CD8-positive, alpha-beta memory T cell (primary cell): ENCODE measurements at regions not wholly inside any gene's neighbourhood (a gene's known extent, or its start where the extent isn't known, plus 50 kb on each side); places are given as distances from the start of the nearest gene placed in this dataset.

Experiments
- CTCF ChIA-PET: fragments of 350-600 bp; sonication (Branson Sonifier 250); formaldehyde crosslinking; loops from one replicate; lab custom pipeline; 2021; ENCODE audit warnings: antibody characterized with exemption; lab: Charles Lee
- POLR2A ChIA-PET: fragments of 350-600 bp; sonication (Branson Sonifier 250); formaldehyde crosslinking; loops from one replicate; lab custom pipeline; 2021; ENCODE audit warnings: antibody characterized with exemption; lab: Charles Lee
- DNase-seq, 5 donors: peaks; one replicate each; pipeline versions ENCODE4 v3.0.0 to v3.0.0-alpha.2; 2020 to 2022; ENCODE audit warnings: mixed read lengths in 1 of 5
- H3K27ac ChIP-seq: one replicate; pipeline ENCODE4 v1.7.0; 2013; ENCODE audit warnings: low read depth, mild to moderate bottlenecking, low read length, moderate library complexity
- H3K27me3 ChIP-seq: 2 replicates; pipeline ENCODE4 v1.7.0; 2013; ENCODE audit warnings: low read length, mild to moderate bottlenecking; ENCODE audit not compliant: insufficient read depth, poor library complexity, severe bottlenecking
- H3K36me3 ChIP-seq: 2 replicates; pipeline ENCODE4 v1.7.0; 2013; ENCODE audit warnings: mild to moderate bottlenecking, low read length, moderate library complexity; ENCODE audit not compliant: insufficient read depth
- H3K4me1 ChIP-seq: 2 replicates; pipeline ENCODE4 v1.7.0; 2013; ENCODE audit warnings: mild to moderate bottlenecking, low read length, moderate library complexity; ENCODE audit not compliant: insufficient read depth
- H3K4me3 ChIP-seq: 2 replicates; pipeline ENCODE4 v1.7.0; 2013; ENCODE audit warnings: mild to moderate bottlenecking, low read length
- H3K9me3 ChIP-seq: 2 replicates; pipeline ENCODE4 v1.7.0; 2013; ENCODE audit warnings: mild to moderate bottlenecking, low read length
- H3K27ac Mint-ChIP-seq, 8 donors: one replicate each; pipeline ENCODE4 v1.8.0; 2020 to 2021; ENCODE audit warnings: mixed read lengths in 8 of 8, mild to moderate bottlenecking in 6 of 8, inconsistent platforms in 3 of 8, moderate library complexity in 3 of 8
- H3K27me3 Mint-ChIP-seq, 2 donors: one replicate each; pipeline ENCODE4 v1.8.0; 2020 to 2021; ENCODE audit warnings: mixed read lengths in 2 of 2, mild to moderate bottlenecking in 1 of 2, moderate library complexity in 1 of 2
- H3K36me3 Mint-ChIP-seq, 3 donors: one replicate each; pipeline ENCODE4 v1.8.0; 2020 to 2021; ENCODE audit warnings: mixed read lengths in 3 of 3, inconsistent platforms in 1 of 3, mild to moderate bottlenecking in 1 of 3
- H3K4me1 Mint-ChIP-seq, 3 donors: one replicate each; pipeline ENCODE4 v1.8.0; 2020 to 2021; ENCODE audit warnings: mixed read lengths in 3 of 3, inconsistent platforms in 1 of 3, mild to moderate bottlenecking in 1 of 3
- H3K4me3 Mint-ChIP-seq, 7 donors: one replicate each; pipeline ENCODE4 v1.8.0; 2020 to 2021; ENCODE audit warnings: mixed read lengths in 7 of 7, mild to moderate bottlenecking in 6 of 7, moderate library complexity in 4 of 7, inconsistent platforms in 2 of 7
- H3K9me3 Mint-ChIP-seq, 5 donors: one replicate each; pipeline ENCODE4 v1.8.0; 2020 to 2022; ENCODE audit warnings: mixed read lengths in 5 of 5, mild to moderate bottlenecking in 3 of 5, moderate library complexity in 2 of 5, inconsistent platforms in 1 of 5

DNA sequence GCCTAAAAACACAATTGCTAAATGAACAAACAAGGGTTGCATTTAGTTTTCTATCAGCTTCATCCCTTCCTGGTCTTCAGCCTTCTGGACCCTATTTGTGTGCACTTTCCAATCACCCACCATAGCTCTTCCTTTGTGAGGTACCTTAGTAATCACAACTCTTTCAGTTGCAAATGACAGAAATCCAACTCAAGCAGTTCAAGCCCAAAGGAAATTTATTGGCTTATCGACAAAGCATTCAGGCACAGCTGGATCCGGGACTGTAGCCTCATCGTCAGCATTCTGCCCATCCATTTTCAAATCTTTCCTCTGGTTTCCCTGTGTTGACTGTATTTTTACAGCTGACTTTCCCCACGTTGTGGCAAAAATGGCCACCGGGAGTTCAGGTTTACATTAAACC is 148.6 kb upstream of the VASH1 start:
- H3K27ac Mint-ChIP-seq = no peak overlapping the region
- no peak for DNase-seq
- H3K4me3 Mint-ChIP-seq = no peak overlapping the region
- Histone ChIP-seq H3K4me3 (no peak overlapping the region), H3K27me3 (no peaks in the 10 kb centered on the region), H3K27ac (no peak overlapping the region), H3K9me3 (no peaks in the 10 kb centered on the region), H3K4me1 (no peaks in the 10 kb centered on the region), H3K36me3 (no peaks in the 10 kb centered on the region)
- H3K27me3 Mint-ChIP-seq = peaks cover 14 to 16% of the 10 kb centered on the region in 2 donors
- ChIA-PET POLR2A (no interaction called here), CTCF (no interaction called here)
- H3K36me3 Mint-ChIP-seq = no peaks in the 10 kb centered on the region
- no peaks in the 10 kb centered on the region for H3K4me1 Mint-ChIP-seq
- H3K9me3 Mint-ChIP-seq = peaks cover 11 to 18% (median 14%) of the 10 kb centered on the region in 5 donors

DNA sequence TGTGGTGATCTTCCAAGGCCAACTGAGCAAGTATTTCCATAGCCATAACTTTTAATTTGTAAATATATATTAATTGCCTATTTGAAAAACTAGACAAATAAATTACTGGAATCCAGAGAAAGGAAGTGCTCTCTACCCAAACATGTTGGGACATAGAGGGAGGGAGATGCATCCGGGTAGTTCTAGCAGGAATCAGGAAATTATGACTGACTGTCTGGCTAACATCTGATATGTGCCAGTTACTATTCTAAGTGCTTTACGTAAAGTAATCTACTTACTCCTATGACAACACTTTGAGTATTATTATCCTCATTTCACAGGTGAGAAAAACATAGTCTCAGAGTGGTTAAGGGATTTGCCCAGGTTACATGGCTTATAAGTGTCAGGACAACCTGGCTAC is 147.7 kb upstream of the VASH1 start:
- H3K36me3 Mint-ChIP-seq = no peaks in the 10 kb centered on the region
- H3K4me3 Mint-ChIP-seq = no peak overlapping the region
- Histone ChIP-seq H3K4me1 (no peaks in the 10 kb centered on the region), H3K36me3 (no peaks in the 10 kb centered on the region), H3K27ac (no peak overlapping the region), H3K4me3 (no peak overlapping the region), H3K27me3 (no peaks in the 10 kb centered on the region), H3K9me3 (no peaks in the 10 kb centered on the region)
- peaks cover 8 to 15% of the 10 kb centered on the region in 2 donors for H3K27me3 Mint-ChIP-seq
- ChIA-PET CTCF (no interaction called here), POLR2A (no interaction called here)
- H3K9me3 Mint-ChIP-seq = peaks cover 13 to 24% (median 18%) of the 10 kb centered on the region in 5 donors
- no peak overlapping the region for H3K27ac Mint-ChIP-seq
- no peaks in the 10 kb centered on the region for H3K4me1 Mint-ChIP-seq
- no peak for DNase-seq

DNA sequence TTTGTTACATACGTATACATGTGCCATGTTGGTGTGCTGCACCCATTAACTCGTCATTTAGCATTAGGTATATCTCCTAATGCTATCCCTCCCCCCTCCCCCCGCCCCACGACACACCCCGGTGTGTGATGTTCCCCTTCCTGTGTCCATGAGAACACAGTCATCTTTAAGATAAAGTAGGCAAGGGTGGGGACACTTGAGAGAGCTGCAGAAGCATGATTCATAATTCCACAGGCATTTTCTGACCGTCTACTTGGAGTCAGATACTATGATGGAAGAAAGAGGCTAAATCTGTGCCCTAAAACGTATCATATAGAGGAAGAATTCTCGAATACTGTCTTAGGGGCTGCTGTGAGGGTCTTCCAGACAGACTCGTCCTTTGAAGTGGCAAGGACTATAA is 145.9 kb upstream of the VASH1 start:
- H3K4me3 ChIP-seq = no peak overlapping the region
- no peak overlapping the region for H3K27ac ChIP-seq
- CTCF ChIA-PET = no interaction called here
- Mint-ChIP-seq H3K27me3 (peaks cover 4 to 15% of the 10 kb centered on the region in 2 donors), H3K27ac (no peak overlapping the region), H3K4me3 (no peak overlapping the region), H3K9me3 (peaks cover 19 to 32% (median 21%) of the 10 kb centered on the region in 5 donors), H3K36me3 (no peaks in the 10 kb centered on the region), H3K4me1 (no peaks in the 10 kb centered on the region)
- no peaks in the 10 kb centered on the region for H3K9me3 ChIP-seq
- DNase-seq = no peak
- H3K27me3 ChIP-seq = no peaks in the 10 kb centered on the region
- H3K4me1 ChIP-seq = no peaks in the 10 kb centered on the region
- POLR2A ChIA-PET = no interaction called here
- no peaks in the 10 kb centered on the region for H3K36me3 ChIP-seq

DNA sequence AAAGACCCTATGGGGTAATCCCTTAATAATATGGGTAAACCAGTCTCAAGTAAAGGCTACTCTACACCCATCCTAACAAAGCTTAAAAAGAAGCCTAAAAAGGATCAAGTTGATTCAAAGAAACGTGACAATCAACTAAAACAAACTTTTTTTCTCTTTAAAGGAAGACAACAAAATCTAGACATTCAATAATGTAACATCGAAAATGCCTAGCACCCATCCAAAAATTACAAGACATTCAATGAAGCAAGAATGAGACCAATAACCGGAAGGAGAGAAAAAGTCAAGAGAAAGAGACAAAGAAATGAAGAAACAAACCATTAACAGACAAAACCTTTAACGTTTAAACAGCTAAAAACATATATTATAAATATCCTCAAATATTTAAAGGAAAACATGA is 143.8 kb upstream of the VASH1 start:
- POLR2A ChIA-PET = no interaction called here
- H3K4me1 Mint-ChIP-seq = no peaks in the 10 kb centered on the region

DNA sequence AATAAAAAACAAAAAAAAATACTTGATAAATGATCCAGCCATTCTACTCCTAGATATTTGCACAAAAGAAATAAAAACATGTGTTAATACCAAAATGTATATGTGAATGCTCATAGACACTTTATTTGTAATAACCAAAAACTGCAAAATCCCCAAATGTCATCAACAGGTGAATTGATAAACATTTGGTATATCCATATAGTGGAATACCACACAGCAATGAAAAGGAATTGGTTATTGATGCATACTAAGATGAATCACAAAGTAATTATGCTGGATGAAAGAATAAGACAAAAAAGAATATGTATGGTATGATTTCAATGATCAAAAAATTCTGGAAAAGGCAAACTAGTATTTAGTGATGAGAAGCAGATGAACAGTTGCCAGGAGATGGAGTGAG is 124.7 kb upstream of the VASH1 start:
- peaks cover 12 to 28% of the 10 kb centered on the region in 2 donors for H3K27me3 Mint-ChIP-seq
- no peak overlapping the region for H3K4me3 ChIP-seq
- DNase-seq = no peak
- H3K36me3 ChIP-seq = no peaks in the 10 kb centered on the region
- no peaks in the 10 kb centered on the region for H3K4me1 ChIP-seq
- no peak overlapping the region for H3K4me3 Mint-ChIP-seq
- ChIA-PET CTCF (no interaction called here), POLR2A (no interaction called here)
- no peaks in the 10 kb centered on the region for H3K27me3 ChIP-seq
- no peaks in the 10 kb centered on the region for H3K4me1 Mint-ChIP-seq
- no peaks in the 10 kb centered on the region for H3K9me3 ChIP-seq
- H3K36me3 Mint-ChIP-seq = no peaks in the 10 kb centered on the region
- H3K9me3 Mint-ChIP-seq = peaks cover 0 to 5% (median 0%) of the 10 kb centered on the region in 5 donors
- no peak overlapping the region for H3K27ac ChIP-seq
- no peak overlapping the region for H3K27ac Mint-ChIP-seq

More for the DNA sequence above, 143.8 kb upstream of the VASH1 start:
- no peaks in the 10 kb centered on the region for H3K9me3 ChIP-seq
- DNase-seq = no peak
- Mint-ChIP-seq H3K36me3 (no peaks in the 10 kb centered on the region), H3K4me3 (no peak overlapping the region), H3K9me3 (peaks cover 19 to 32% (median 21%) of the 10 kb centered on the region in 5 donors), H3K27me3 (peaks cover 8 to 10% of the 10 kb centered on the region in 2 donors), H3K27ac (no peak overlapping the region)
- H3K27ac ChIP-seq = no peak overlapping the region
- H3K4me3 ChIP-seq = no peak overlapping the region
- H3K4me1 ChIP-seq = no peaks in the 10 kb centered on the region
- no peaks in the 10 kb centered on the region for H3K36me3 ChIP-seq
- no peaks in the 10 kb centered on the region for H3K27me3 ChIP-seq
- CTCF ChIA-PET = no interaction called here

DNA sequence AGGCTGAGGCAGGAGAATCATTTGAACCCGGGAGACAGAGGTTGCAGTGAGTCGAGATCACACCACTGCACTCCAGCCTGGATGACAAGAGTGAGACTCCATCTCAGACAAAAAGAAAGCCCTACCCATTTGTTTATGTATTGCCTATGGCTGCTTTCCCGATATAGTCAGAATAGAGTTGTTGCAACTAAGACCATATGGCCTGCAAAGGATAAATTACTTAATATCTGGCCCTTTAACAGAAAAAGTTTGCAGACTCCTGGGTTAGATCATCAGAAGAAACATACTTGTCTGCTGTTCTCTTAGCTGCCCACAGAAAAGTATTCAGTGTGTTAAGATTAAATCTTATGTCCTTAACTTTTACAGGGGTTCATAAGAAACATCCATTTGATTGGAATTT is 122.4 kb upstream of the VASH1 start:
- H3K4me3 ChIP-seq = no peak overlapping the region
- H3K27me3 Mint-ChIP-seq = peaks cover 11 to 35% of the 10 kb centered on the region in 2 donors
- H3K27me3 ChIP-seq = no peaks in the 10 kb centered on the region
- CTCF ChIA-PET = no interaction called here
- H3K36me3 ChIP-seq = no peaks in the 10 kb centered on the region
- H3K4me1 Mint-ChIP-seq = no peaks in the 10 kb centered on the region
- no peak overlapping the region for H3K4me3 Mint-ChIP-seq
- POLR2A ChIA-PET = no interaction called here
- DNase-seq = no peak
- no peaks in the 10 kb centered on the region for H3K9me3 ChIP-seq
- H3K27ac Mint-ChIP-seq = no peak overlapping the region
- no peaks in the 10 kb centered on the region for H3K4me1 ChIP-seq
- H3K36me3 Mint-ChIP-seq = no peaks in the 10 kb centered on the region
- no peak overlapping the region for H3K27ac ChIP-seq
- H3K9me3 Mint-ChIP-seq = peaks cover 0 to 5% (median 0%) of the 10 kb centered on the region in 5 donors

DNA sequence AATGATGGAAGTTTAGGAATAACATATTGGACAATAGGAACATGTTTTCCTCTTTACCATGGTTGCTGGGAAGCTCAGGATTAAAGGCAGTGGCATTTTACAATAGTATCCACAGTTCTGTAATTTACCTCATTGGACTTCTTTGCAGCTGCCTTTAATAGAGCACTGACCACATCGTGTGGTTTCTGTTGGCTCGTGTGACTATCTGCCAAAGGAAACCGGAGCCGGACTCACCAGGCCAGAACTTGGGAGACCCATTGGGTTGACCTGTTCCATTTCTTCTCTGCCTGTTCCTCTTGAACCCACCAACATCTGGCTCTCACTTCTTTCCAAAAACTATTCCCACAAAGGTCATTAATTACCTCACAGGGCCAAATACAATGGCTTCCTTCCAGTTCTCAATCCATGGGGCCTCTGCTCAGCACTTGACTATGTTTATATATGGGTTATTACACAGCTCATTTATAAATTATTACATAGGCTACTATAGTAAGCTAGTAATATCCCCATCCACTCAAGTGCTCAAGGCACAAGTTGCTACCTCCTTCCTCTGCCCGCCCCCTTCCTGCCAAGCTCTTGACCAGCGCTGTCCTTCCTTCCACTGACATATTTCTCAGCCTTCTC is 121.5 kb upstream of the VASH1 start:
- no peak for DNase-seq
- Mint-ChIP-seq H3K4me1 (no peaks in the 10 kb centered on the region), H3K36me3 (no peaks in the 10 kb centered on the region), H3K27me3 (peaks cover 13 to 40% of the 10 kb centered on the region in 2 donors), H3K4me3 (no peak overlapping the region), H3K9me3 (peaks cover 0 to 5% (median 0%) of the 10 kb centered on the region in 5 donors), H3K27ac (no peak overlapping the region)
- ChIA-PET CTCF (no interaction called here), POLR2A (no interaction called here)
- H3K27ac ChIP-seq = no peak overlapping the region
- H3K9me3 ChIP-seq = no peaks in the 10 kb centered on the region
- no peaks in the 10 kb centered on the region for H3K4me1 ChIP-seq
- no peaks in the 10 kb centered on the region for H3K27me3 ChIP-seq
- no peaks in the 10 kb centered on the region for H3K36me3 ChIP-seq
- no peak overlapping the region for H3K4me3 ChIP-seq

DNA sequence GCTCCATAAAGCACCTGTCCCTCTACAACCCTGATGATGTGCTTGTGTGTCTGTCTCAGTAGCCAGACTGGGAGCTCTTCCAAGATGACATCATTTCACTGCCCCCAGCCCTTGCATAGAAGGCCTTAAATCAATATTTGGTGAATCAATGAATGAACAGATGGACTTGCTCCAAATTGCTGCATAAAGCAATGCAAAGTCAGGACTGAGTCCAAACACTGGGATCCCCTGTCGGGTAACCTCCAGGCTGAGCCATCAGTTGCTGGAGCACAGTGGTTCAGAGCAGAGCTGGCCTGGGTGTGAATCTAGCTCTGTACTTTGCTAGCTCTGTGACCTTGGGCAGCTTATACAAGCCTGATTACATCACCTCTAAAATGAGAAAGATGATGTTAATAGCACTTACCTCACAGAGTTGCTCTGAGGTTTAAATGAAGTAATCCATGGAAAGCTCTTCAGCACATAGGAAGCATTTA is 120.3 kb upstream of the VASH1 start:
- DNase-seq = no peak
- no peak overlapping the region for H3K4me3 ChIP-seq
- Mint-ChIP-seq H3K27ac (no peak overlapping the region), H3K4me3 (no peak overlapping the region), H3K4me1 (no peaks in the 10 kb centered on the region), H3K36me3 (no peaks in the 10 kb centered on the region), H3K27me3 (peaks cover 13 to 40% of the 10 kb centered on the region in 2 donors), H3K9me3 (peaks cover 0 to 5% (median 0%) of the 10 kb centered on the region in 5 donors)
- no peaks in the 10 kb centered on the region for H3K9me3 ChIP-seq
- H3K27ac ChIP-seq = no peak overlapping the region
- ChIA-PET POLR2A (no interaction called here), CTCF (no interaction called here)
- H3K4me1 ChIP-seq = no peaks in the 10 kb centered on the region
- H3K36me3 ChIP-seq = no peaks in the 10 kb centered on the region
- no peaks in the 10 kb centered on the region for H3K27me3 ChIP-seq
